ENCODE measurements at regions not wholly inside any gene's neighbourhood (a gene's known extent, or its start where the extent isn't known, plus 50 kb on each side); places are given as distances from the start of the nearest gene placed in this dataset.

DNA sequence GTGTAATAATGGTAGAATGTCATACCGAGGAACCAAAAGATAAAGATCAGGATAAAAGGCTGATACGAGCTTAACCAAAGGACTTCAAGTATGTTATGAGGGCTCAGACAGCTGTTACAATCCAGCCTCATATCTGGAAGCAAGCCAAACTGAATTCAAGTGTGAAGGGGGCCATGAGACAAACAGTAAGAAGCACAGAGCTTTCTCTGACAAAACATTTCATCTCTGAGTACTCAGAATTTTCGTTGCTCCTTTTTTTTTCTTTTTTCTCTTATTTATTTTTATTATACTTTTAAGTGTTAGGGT, 52.9 kb upstream of the CD180 start:
- TF ChIP-seq, protein P1, sequence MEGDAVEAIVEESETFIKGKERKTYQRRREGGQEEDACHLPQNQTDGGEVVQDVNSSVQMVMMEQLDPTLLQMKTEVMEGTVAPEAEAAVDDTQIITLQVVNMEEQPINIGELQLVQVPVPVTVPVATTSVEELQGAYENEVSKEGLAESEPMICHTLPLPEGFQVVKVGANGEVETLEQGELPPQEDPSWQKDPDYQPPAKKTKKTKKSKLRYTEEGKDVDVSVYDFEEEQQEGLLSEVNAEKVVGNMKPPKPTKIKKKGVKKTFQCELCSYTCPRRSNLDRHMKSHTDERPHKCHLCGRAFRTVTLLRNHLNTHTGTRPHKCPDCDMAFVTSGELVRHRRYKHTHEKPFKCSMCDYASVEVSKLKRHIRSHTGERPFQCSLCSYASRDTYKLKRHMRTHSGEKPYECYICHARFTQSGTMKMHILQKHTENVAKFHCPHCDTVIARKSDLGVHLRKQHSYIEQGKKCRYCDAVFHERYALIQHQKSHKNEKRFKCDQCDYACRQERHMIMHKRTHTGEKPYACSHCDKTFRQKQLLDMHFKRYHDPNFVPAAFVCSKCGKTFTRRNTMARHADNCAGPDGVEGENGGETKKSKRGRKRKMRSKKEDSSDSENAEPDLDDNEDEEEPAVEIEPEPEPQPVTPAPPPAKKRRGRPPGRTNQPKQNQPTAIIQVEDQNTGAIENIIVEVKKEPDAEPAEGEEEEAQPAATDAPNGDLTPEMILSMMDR (IDR thresholded peaks at IDR 0.05): no peak
- TF ChIP-seq POLR2A (IDR thresholded peaks at IDR 0.05): no peak
